ENCODE measurements at regions not wholly inside any gene's neighbourhood (a gene's known extent, or its start where the extent isn't known, plus 50 kb on each side); places are given as distances from the start of the nearest gene placed in this dataset.

DNA sequence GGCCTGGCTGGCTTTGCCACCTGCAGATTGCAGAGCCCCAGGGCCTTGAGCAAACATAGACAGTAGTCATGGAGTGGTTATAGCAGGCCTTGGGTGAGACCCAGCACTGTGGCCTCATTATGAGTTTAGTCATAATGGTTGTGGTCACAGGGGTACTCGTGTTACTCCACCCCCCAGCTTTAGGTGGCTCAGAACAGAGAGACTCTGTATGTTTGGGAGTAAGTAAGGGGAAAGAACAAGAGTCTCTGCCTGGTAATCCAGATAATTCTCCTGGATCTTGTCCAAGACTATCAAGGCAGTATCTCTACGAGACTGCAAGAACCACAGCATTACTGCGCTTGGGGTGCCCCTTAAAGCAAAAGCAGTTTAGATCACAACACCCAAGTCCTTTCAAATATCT lies 62.3 kb upstream of the SCRG1 start:
- no peaks in the 10 kb centered on the region for H4K20me1 ChIP-seq (replicated peaks in 1 of 2; ENCODE audit: control insufficient read depth in 1 of 2, insufficient read depth in 2 of 2, low read length in 2 of 2)
- WGBS, 2 experiments (ENCODE audit: extremely low coverage in 1 of 2, insufficient coverage in 1 of 2, insufficient read length in 1 of 2, insufficient replicate concordance in 2 of 2, low coverage in 1 of 2, low lambda C conversion rate in 2 of 2, missing lambda C conversion rate in 1 of 2) = 78% methylated on average over 3 of the region's 3 CpGs; no CpG with 5 or more reads in 1 of the 2 experiments
- no peak overlapping the region for H3K18ac ChIP-seq (ENCODE audit: extremely low read depth, low read length)
- H3K4me3 ChIP-seq (ENCODE audit: extremely low read depth in 1 of 4, insufficient read depth in 2 of 4, low read depth in 3 of 4, low read length in 4 of 4) = no peak overlapping the region
- no peak for DNase-seq (ENCODE audit: low read depth in 1 of 2, low spot score in 2 of 2)
- no peak overlapping the region for H4K5ac ChIP-seq (ENCODE audit: insufficient read length, low read depth, low read length)
- H3K4ac ChIP-seq (replicated peaks; ENCODE audit: insufficient read length, low read depth, low read length) = no peak overlapping the region
- H3K9me3 ChIP-seq (ENCODE audit: insufficient read depth in 2 of 2, low read depth in 1 of 2, low read length in 1 of 2) = no peaks in the 10 kb centered on the region
- no peak overlapping the region for H2BK120ac ChIP-seq (replicated peaks; ENCODE audit: low read depth, low read length)
- no peak overlapping the region for H2BK15ac ChIP-seq (ENCODE audit: low read length)
- H4K8ac ChIP-seq (ENCODE audit: extremely low read depth, insufficient read depth, low read length) = no peak overlapping the region
- H2BK20ac ChIP-seq (ENCODE audit: low read length) = no peak overlapping the region
- H2AK5ac ChIP-seq (ENCODE audit: low read depth, low read length) = no peak overlapping the region
- no peak overlapping the region for H3K9ac ChIP-seq (replicated peaks in 1 of 4; ENCODE audit: extremely low read depth in 1 of 4, low read depth in 3 of 4, low read length in 3 of 4)
- H4K91ac ChIP-seq (replicated peaks; ENCODE audit: insufficient read length, low read length) = no peak overlapping the region
- H3K4me2 ChIP-seq (ENCODE audit: insufficient read depth in 1 of 2, low read depth in 2 of 2, low read length in 2 of 2) = no peak overlapping the region
- no peak for FAIRE-seq
- H3K79me2 ChIP-seq (ENCODE audit: control insufficient read depth in 1 of 2, insufficient read depth in 2 of 2, low read length in 2 of 2) = no peaks in the 10 kb centered on the region
- ChIA-PET POLR2A (ENCODE audit: partially characterized antibody) (no interaction called here), CTCF (ENCODE audit: partially characterized antibody) (interaction anchor here (1.0 to 2.8 kb wide), 3 partner anchors 10 to 40 kb away, joined by 3 to 13 read pairs (median 3); no protein-coding TSS in a partner anchor)
- no peak overlapping the region for H3K23ac ChIP-seq (ENCODE audit: insufficient read length)
- no peaks in the 10 kb centered on the region for H3K4me1 ChIP-seq (replicated peaks in 1 of 4; ENCODE audit: control insufficient read depth in 3 of 4, insufficient read depth in 4 of 4, low read length in 3 of 4)
- no peaks in the 10 kb centered on the region for H3K79me1 ChIP-seq (ENCODE audit: low read depth, low read length)
- H3K27me3 ChIP-seq (replicated peaks in 1 of 4; ENCODE audit: control insufficient read depth in 3 of 4, extremely low read depth in 1 of 4, insufficient read depth in 3 of 4, low read length in 3 of 4) = no peaks in the 10 kb centered on the region
- H2BK12ac ChIP-seq (ENCODE audit: low read depth, low read length) = no peak overlapping the region
- H2BK5ac ChIP-seq (ENCODE audit: low read depth, low read length) = no peak overlapping the region
- no peak overlapping the region for H3K56ac ChIP-seq (replicated peaks; ENCODE audit: insufficient read length, low read depth, low read length)
- H3K36me3 ChIP-seq (ENCODE audit: control insufficient read depth in 2 of 4, insufficient read depth in 4 of 4, low read length in 3 of 4) = no peaks in the 10 kb centered on the region
- H3K27ac ChIP-seq (ENCODE audit: low read depth, low read length) = no peak overlapping the region
- no peak overlapping the region for H2AFZ ChIP-seq (ENCODE audit: low read length)
- no peak overlapping the region for H3K14ac ChIP-seq (ENCODE audit: insufficient read length)
- H3K23me2 ChIP-seq (ENCODE audit: low read depth, low read length) = no peaks in the 10 kb centered on the region
- TF ChIP-seq SP1 (IDR thresholded peaks at IDR 0.05; ENCODE audit: low read depth, low read length) (no peak), PHF8 (conservative IDR thresholded peaks at IDR 0.05; ENCODE audit: low read depth, low read length) (no peak), CHD1 (IDR thresholded peaks at IDR 0.05; ENCODE audit: low read depth, low read length) (no peak), CTBP2 (IDR thresholded peaks at IDR 0.05; ENCODE audit: borderline replicate concordance, insufficient read depth, insufficient read length, low read length) (no peak), SIX5 (IDR thresholded peaks at IDR 0.05; ENCODE audit: low read depth, low read length) (no peak), NANOG (IDR thresholded peaks at IDR 0.05; ENCODE audit: insufficient read depth, low read depth, low read length, poor library complexity, severe bottlenecking) (no peak), ZNF274 (IDR thresholded peaks at IDR 0.05; ENCODE audit: borderline replicate concordance, extremely low read depth, low read length) (no peak), SP4 (IDR thresholded peaks at IDR 0.05; ENCODE audit: low read length) (no peak), POU5F1 (IDR thresholded peaks at IDR 0.05; ENCODE audit: low read depth, low read length) (no peak), RXRA (IDR thresholded peaks at IDR 0.05; ENCODE audit: insufficient read depth, low read depth, low read length) (no peak), YY1 (IDR thresholded peaks at IDR 0.05; ENCODE audit: low read depth, low read length) (no peak), EZH2 (IDR thresholded peaks at IDR 0.05; ENCODE audit: low read depth, low read length, severe bottlenecking) (no peak), HDAC2 (IDR thresholded peaks at IDR 0.05; ENCODE audit: borderline replicate concordance in 1 of 2, low read depth in 2 of 2, low read length in 2 of 2) (no peak)
- TF ChIP-seq, protein P1, sequence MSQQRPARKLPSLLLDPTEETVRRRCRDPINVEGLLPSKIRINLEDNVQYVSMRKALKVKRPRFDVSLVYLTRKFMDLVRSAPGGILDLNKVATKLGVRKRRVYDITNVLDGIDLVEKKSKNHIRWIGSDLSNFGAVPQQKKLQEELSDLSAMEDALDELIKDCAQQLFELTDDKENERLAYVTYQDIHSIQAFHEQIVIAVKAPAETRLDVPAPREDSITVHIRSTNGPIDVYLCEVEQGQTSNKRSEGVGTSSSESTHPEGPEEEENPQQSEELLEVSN (IDR thresholded peaks at IDR 0.05) = no peak

Data from H1 (cell line).